Breast epithelium (tissue), 4 donors: ENCODE measurements at regions not wholly inside any gene's neighbourhood (a gene's known extent, or its start where the extent isn't known, plus 50 kb on each side); places are given as distances from the start of the nearest gene placed in this dataset.

Experiments used
- DNase-seq, 2 donors: peaks; one replicate each; pipeline ENCODE4 v3.0.0-alpha.2; 2019; ENCODE audit warnings: low spot score in 2 of 2
- H3K27ac ChIP-seq, 2 donors: fragments of 200-600 bp; sonication (generic) in 1 of 2; one replicate each; pipeline ENCODE4 v1.5.1; 2016 to 2019; ENCODE audit warnings: mild to moderate bottlenecking in 1 of 2
- H3K27me3 ChIP-seq, 2 donors: fragments of 200-600 bp; sonication (generic) in 1 of 2; one replicate each; pipeline versions ENCODE4 v1.5.1 to v1.6.0; 2017 to 2019; ENCODE audit warnings: control low read depth in 1 of 2, mild to moderate bottlenecking in 1 of 2
- H3K36me3 ChIP-seq: fragments of 200-600 bp; one replicate; pipeline ENCODE4 v1.5.1; 2019
- H3K4me1 ChIP-seq, 2 donors: fragments of 200-600 bp; sonication (generic); one replicate each; pipeline ENCODE4 v1.5.1; 2016 to 2019; ENCODE audit warnings: control low read depth in 1 of 2
- H3K4me3 ChIP-seq, 3 donors: fragments of 200-600 bp; sonication (generic); 1 replicate in 2 of 3; 2 replicates in 1 of 3; pipeline ENCODE4 v1.5.1; 2016 to 2019; ENCODE audit warnings: mild to moderate bottlenecking in 3 of 3, moderate library complexity in 2 of 3
- H3K9me3 ChIP-seq, 2 donors: fragments of 200-600 bp; sonication (generic) in 1 of 2; one replicate each; pipeline ENCODE4 v1.5.1; 2016 to 2019; ENCODE audit warnings: control low read depth in 1 of 2
- CTCF ChIP-seq, 3 donors: fragments of 450-650 bp; IDR thresholded peaks; one replicate each; pipeline ENCODE4 v1.5.1; 2016 to 2017; ENCODE audit warnings: antibody characterized with exemption in 3 of 3, mild to moderate bottlenecking in 3 of 3, moderate library complexity in 3 of 3
- POLR2A ChIP-seq: fragments of 450-650 bp; IDR thresholded peaks from one replicate; pipeline ENCODE4 v1.6.1; 2016; ENCODE audit warnings: antibody characterized with exemption, mild to moderate bottlenecking, moderate library complexity
- POLR2AphosphoS5 ChIP-seq, 3 donors: sonication (generic); formaldehyde crosslinking; IDR thresholded peaks; one replicate each; pipeline ENCODE4 v1.6.1; 2017; ENCODE audit warnings: antibody characterized with exemption in 3 of 3
- intact Hi-C: fragments of 100-400 bp; cut with DNase I; formaldehyde crosslinking; loops from one replicate; pipeline ENCODE4 v1.15.1; 2023; ENCODE audit warnings: low total_unique reads

GRCh38 chr2:155689791-155690190 is 642.7 kb downstream of the NR4A2 start:
- intact Hi-C loops = no loop called here
- no peak for DNase-seq
- H3K4me1 ChIP-seq = no peaks in the 10 kb centered on the region

GRCh38 chr2:155687181-155687580 is 645.3 kb downstream of the NR4A2 start:
- TF ChIP-seq POLR2AphosphoS5 (IDR thresholded peaks at IDR 0.05) (no peak), CTCF (IDR thresholded peaks at IDR 0.05) (no peak), POLR2A (no peak)
- intact Hi-C loops = no loop called here
- Histone ChIP-seq H3K4me1 (no peaks in the 10 kb centered on the region), H3K4me3 (no peak overlapping the region), H3K9me3 (no peaks in the 10 kb centered on the region), H3K27ac (no peak overlapping the region), H3K27me3 (no peaks in the 10 kb centered on the region), H3K36me3 (no peaks in the 10 kb centered on the region)
- no peak for DNase-seq

More at GRCh38 chr2:155689791-155690190, 642.7 kb downstream of the NR4A2 start:
- Histone ChIP-seq H3K9me3 (no peaks in the 10 kb centered on the region), H3K36me3 (no peaks in the 10 kb centered on the region), H3K27me3 (no peaks in the 10 kb centered on the region), H3K27ac (no peak overlapping the region), H3K4me3 (no peak overlapping the region)
- no peak for TF ChIP-seq POLR2A
- TF ChIP-seq CTCF (IDR thresholded peaks at IDR 0.05) = no peak
- no peak for TF ChIP-seq POLR2AphosphoS5 (IDR thresholded peaks at IDR 0.05)

- Histone ChIP-seq H3K36me3 (no peaks in the 10 kb centered on the region), H3K27ac (no peak overlapping the region), H3K9me3 (peaks cover 0 to 8% of the 10 kb centered on the region in 2 donors), H3K4me3 (no peak overlapping the region), H3K27me3 (no peaks in the 10 kb centered on the region), H3K4me1 (no peaks in the 10 kb centered on the region)
- intact Hi-C loops = no loop called here
- DNase-seq = no peak
- TF ChIP-seq POLR2AphosphoS5 (IDR thresholded peaks at IDR 0.05) (no peak), POLR2A (no peak), CTCF (IDR thresholded peaks at IDR 0.05) (no peak)
These were observed 652.9 kb downstream of the NR4A2 start for GRCh38 chr2:155679647-155680046.

GRCh38 chr2:155675920-155676319 is 656.6 kb downstream of the NR4A2 start:
- TF ChIP-seq POLR2AphosphoS5 (IDR thresholded peaks at IDR 0.05) (no peak), POLR2A (no peak)
- no peak overlapping the region for H3K27ac ChIP-seq
- no peaks in the 10 kb centered on the region for H3K4me1 ChIP-seq
- H3K27me3 ChIP-seq = no peaks in the 10 kb centered on the region
- DNase-seq = no peak
- intact Hi-C loops = no loop called here
- no peak overlapping the region for H3K4me3 ChIP-seq
- peaks cover 0 to 15% of the 10 kb centered on the region in 2 donors for H3K9me3 ChIP-seq
- H3K36me3 ChIP-seq = no peaks in the 10 kb centered on the region

GRCh38 chr2:155665704-155666103 is 666.8 kb downstream of the NR4A2 start:
- no peak overlapping the region for H3K4me3 ChIP-seq
- no peak overlapping the region for H3K27ac ChIP-seq
- no peaks in the 10 kb centered on the region for H3K36me3 ChIP-seq
- H3K9me3 ChIP-seq = no peaks in the 10 kb centered on the region
- intact Hi-C loops = no loop called here
- H3K27me3 ChIP-seq = no peaks in the 10 kb centered on the region
- no peak for TF ChIP-seq POLR2A
- TF ChIP-seq CTCF (IDR thresholded peaks at IDR 0.05) = no peak
- no peak for TF ChIP-seq POLR2AphosphoS5 (IDR thresholded peaks at IDR 0.05)
- H3K4me1 ChIP-seq = no peaks in the 10 kb centered on the region
- DNase-seq = no peak

GRCh38 chr2:155663265-155663664 is 669.3 kb downstream of the NR4A2 start:
- no peak for DNase-seq
- intact Hi-C loops = no loop called here
- Histone ChIP-seq H3K27me3 (no peaks in the 10 kb centered on the region), H3K27ac (no peak overlapping the region), H3K4me1 (no peaks in the 10 kb centered on the region), H3K36me3 (no peaks in the 10 kb centered on the region), H3K9me3 (no peaks in the 10 kb centered on the region), H3K4me3 (no peak overlapping the region)
- no peak for TF ChIP-seq CTCF (IDR thresholded peaks at IDR 0.05)
- TF ChIP-seq POLR2A = no peak
- TF ChIP-seq POLR2AphosphoS5 (IDR thresholded peaks at IDR 0.05) = no peak
